ENCODE measurements at regions not wholly inside any gene's neighbourhood (a gene's known extent, or its start where the extent isn't known, plus 50 kb on each side); places are given as distances from the start of the nearest gene placed in this dataset.

- peaks cover 49% of the 10 kb centered on the region for H3K4me1 Mint-ChIP-seq
- no peaks in the 10 kb centered on the region for H3K9me3 Mint-ChIP-seq
- peak overlapping the region in 1 of 3 experiments; percentile 14 for H3K4me3 Mint-ChIP-seq
- TF ChIP-seq CTCF (IDR thresholded peaks at IDR 0.05; ENCODE audit: unreplicated experiment in 3 of 3): no peak
- peaks cover 32% of the 10 kb centered on the region for H3K27me3 Mint-ChIP-seq (ENCODE audit: low read depth)
- peak overlapping the region in 2 of 3 experiments; percentile 20 to 50 for H3K27ac Mint-ChIP-seq
- H3K36me3 Mint-ChIP-seq (ENCODE audit: low read depth): no peaks in the 10 kb centered on the region
These were observed 50.6 kb upstream of the RMDN2 start for GRCh38 chr2:37874470-37874869.

Measured in nephron (organoid).